ENCODE measurements at regions not wholly inside any gene's neighbourhood (a gene's known extent, or its start where the extent isn't known, plus 50 kb on each side); places are given as distances from the start of the nearest gene placed in this dataset.

DNA sequence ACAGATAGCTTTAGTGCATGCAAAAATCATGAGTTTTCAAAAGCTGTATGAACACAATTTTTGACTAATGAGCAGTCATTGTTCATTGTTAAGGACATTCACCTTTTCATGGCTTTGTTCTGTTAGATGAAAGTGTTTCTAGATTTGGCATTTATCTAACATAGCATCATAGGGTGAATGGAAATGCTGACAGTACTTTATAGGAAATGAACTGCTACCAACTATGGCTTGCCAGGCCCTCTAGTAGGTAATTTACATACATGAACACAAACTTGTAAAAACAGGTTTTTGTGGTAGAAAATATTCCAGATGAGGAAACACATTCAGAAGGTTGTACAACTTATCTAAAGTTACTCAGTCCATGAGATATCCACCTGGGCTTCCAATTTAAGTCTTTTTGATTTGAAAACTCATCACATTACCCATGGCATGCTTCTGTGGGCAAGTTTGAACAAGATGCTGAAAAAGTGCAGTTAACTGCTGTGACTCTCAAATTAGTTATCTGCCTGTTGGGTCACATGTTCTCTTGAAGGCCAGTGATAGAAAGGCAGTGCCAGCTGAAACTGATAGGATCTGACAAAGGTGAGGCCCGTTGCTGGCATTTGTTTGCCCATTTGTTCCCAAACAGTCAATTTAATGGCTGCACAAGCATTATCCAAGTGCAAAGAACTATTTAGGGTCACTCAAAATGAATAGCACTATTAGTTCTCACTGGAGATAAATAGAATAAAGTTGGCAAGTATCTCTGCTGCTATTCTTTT, 399.1 kb downstream of the MAN2A1 start:
- Mint-ChIP-seq H3K27ac (ENCODE audit: unreplicated experiment) (no peak overlapping the region), H3K9me3 (ENCODE audit: low read depth, unreplicated experiment) (no peaks in the 10 kb centered on the region), H3K4me3 (ENCODE audit: low read depth, unreplicated experiment) (no peak overlapping the region), H3K36me3 (ENCODE audit: insufficient read depth, unreplicated experiment) (no peaks in the 10 kb centered on the region), H3K4me1 (ENCODE audit: low read depth, unreplicated experiment) (no peaks in the 10 kb centered on the region), H3K27me3 (ENCODE audit: unreplicated experiment) (no peaks in the 10 kb centered on the region)
- intact Hi-C loops (cut with micrococcal nuclease; ENCODE audit: unreplicated experiment), result no loop called here
- BruUV-seq (replicated peaks), result no TSS peak
- CTCF ChIA-PET, result no interaction called here
- no peak for DNase-seq
- TF ChIP-seq, protein P1, sequence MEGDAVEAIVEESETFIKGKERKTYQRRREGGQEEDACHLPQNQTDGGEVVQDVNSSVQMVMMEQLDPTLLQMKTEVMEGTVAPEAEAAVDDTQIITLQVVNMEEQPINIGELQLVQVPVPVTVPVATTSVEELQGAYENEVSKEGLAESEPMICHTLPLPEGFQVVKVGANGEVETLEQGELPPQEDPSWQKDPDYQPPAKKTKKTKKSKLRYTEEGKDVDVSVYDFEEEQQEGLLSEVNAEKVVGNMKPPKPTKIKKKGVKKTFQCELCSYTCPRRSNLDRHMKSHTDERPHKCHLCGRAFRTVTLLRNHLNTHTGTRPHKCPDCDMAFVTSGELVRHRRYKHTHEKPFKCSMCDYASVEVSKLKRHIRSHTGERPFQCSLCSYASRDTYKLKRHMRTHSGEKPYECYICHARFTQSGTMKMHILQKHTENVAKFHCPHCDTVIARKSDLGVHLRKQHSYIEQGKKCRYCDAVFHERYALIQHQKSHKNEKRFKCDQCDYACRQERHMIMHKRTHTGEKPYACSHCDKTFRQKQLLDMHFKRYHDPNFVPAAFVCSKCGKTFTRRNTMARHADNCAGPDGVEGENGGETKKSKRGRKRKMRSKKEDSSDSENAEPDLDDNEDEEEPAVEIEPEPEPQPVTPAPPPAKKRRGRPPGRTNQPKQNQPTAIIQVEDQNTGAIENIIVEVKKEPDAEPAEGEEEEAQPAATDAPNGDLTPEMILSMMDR (IDR thresholded peaks at IDR 0.05; ENCODE audit: unreplicated experiment), result no peak

DNA sequence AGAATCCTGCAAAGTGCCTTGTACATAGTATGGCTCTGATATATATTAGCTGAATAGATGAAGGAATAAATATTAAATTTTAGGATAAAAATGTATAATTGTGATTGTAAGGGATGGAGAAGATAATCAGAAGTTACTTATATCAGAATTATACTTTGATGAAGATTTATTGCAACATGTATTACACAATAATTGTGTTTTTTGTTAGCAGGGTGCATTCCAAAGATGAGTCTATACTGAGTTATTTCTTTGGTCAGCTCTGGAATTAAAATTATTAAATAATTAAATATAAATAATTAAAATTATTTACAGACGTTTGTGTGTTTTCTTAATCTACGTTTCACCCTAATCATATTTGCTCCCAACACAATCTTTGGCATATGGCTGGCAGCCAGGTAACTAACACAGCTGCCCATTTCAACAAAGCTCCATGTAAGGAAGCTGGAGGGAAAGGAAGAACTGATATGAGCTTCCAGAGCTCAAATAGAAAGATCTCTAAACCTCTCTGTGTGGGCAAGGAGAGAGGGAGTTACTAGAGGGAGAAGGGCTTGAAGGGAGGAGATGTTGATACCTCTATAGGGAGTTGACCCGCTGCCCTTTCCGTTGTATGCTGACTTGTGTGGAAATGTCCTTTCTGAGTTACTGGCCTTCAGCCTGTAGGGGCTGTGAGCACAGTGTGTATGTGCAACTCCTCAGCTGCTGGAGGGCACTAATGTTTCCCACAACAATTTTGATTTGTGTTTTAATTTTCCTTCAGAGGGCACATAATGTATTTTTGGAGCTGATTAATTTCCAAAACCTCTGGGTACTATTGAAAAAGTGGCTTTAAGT, 403.4 kb downstream of the MAN2A1 start:
- Mint-ChIP-seq H3K27ac (ENCODE audit: unreplicated experiment) (no peak overlapping the region), H3K27me3 (ENCODE audit: unreplicated experiment) (no peaks in the 10 kb centered on the region), H3K4me1 (ENCODE audit: low read depth, unreplicated experiment) (no peaks in the 10 kb centered on the region), H3K4me3 (ENCODE audit: low read depth, unreplicated experiment) (no peak overlapping the region), H3K9me3 (ENCODE audit: low read depth, unreplicated experiment) (no peaks in the 10 kb centered on the region), H3K36me3 (ENCODE audit: insufficient read depth, unreplicated experiment) (no peaks in the 10 kb centered on the region)
- no TSS peak for BruUV-seq (replicated peaks)
- CTCF ChIA-PET, result no interaction called here
- intact Hi-C loops (cut with micrococcal nuclease; ENCODE audit: unreplicated experiment), result no loop called here
- TF ChIP-seq, protein P1 (IDR thresholded peaks at IDR 0.05; ENCODE audit: unreplicated experiment), result no peak
- DNase-seq, result no peak

DNA sequence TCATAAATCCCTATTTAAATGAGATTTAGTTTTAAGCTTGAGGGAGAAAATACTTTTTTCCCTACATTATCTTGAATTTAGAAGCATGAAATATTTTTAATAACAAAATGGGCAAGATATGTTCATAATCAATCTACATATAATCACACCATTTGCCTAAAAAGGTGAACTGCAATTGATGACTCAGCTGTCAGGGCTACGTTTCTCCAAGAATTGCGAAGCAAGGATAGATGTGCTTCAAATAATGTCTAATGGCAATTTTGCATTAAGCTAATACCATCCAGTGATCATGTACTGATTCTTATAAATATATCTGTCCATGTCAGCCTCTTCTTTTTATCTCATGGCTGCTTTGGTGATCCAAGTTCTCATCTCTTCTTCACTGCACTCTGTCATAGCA, 404.4 kb downstream of the MAN2A1 start:
- TF ChIP-seq, protein P1 (IDR thresholded peaks at IDR 0.05; ENCODE audit: unreplicated experiment), result no peak
- no peak overlapping the region for H3K4me3 Mint-ChIP-seq (ENCODE audit: low read depth, unreplicated experiment)
- CTCF ChIA-PET, result no interaction called here
- intact Hi-C loops (cut with micrococcal nuclease; ENCODE audit: unreplicated experiment), result no loop called here
- H3K4me1 Mint-ChIP-seq (ENCODE audit: low read depth, unreplicated experiment), result no peaks in the 10 kb centered on the region
- no TSS peak for BruUV-seq (replicated peaks)
- no peaks in the 10 kb centered on the region for H3K36me3 Mint-ChIP-seq (ENCODE audit: insufficient read depth, unreplicated experiment)
- H3K9me3 Mint-ChIP-seq (ENCODE audit: low read depth, unreplicated experiment), result no peaks in the 10 kb centered on the region
- no peak for DNase-seq
- H3K27ac Mint-ChIP-seq (ENCODE audit: unreplicated experiment), result no peak overlapping the region
- no peaks in the 10 kb centered on the region for H3K27me3 Mint-ChIP-seq (ENCODE audit: unreplicated experiment)

DNA sequence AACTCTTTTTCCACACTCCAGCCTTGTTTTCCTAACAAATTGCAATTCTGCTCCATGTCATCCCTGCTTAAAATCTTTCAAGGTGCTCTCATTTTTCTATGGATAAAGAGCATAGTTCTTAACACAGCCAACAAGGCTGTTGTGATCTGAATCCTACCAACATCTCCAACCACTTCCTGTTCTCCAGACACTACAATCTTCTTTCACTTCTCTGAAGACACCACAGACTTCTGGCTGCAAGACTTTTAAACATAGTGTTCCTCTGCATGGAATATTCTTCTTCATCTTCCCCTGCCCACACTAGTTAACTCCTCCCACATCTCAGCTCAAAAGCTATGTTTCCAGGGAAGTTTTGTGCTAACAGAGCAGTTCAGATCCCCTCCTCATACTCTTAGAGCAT, 404.8 kb downstream of the MAN2A1 start:
- TF ChIP-seq, protein P1 (IDR thresholded peaks at IDR 0.05; ENCODE audit: unreplicated experiment), result no peak
- Mint-ChIP-seq H3K4me3 (ENCODE audit: low read depth, unreplicated experiment) (no peak overlapping the region), H3K9me3 (ENCODE audit: low read depth, unreplicated experiment) (no peaks in the 10 kb centered on the region), H3K27ac (ENCODE audit: unreplicated experiment) (no peak overlapping the region), H3K27me3 (ENCODE audit: unreplicated experiment) (no peaks in the 10 kb centered on the region), H3K36me3 (ENCODE audit: insufficient read depth, unreplicated experiment) (no peaks in the 10 kb centered on the region), H3K4me1 (ENCODE audit: low read depth, unreplicated experiment) (no peaks in the 10 kb centered on the region)
- BruUV-seq (replicated peaks), result no TSS peak
- no peak for DNase-seq
- CTCF ChIA-PET, result no interaction called here
- intact Hi-C loops (cut with micrococcal nuclease; ENCODE audit: unreplicated experiment), result no loop called here

Measured in Calu3 (cell line).